8988T (cell line): ENCODE measurements at regions not wholly inside any gene's neighbourhood (a gene's known extent, or its start where the extent isn't known, plus 50 kb on each side); places are given as distances from the start of the nearest gene placed in this dataset.
"Not testable (repeated sequence)": the region's sequence is repeated elsewhere in the genome, so short reads cannot be mapped to it uniquely, and the experiment has no call there.

Experiments
- DNase-seq: peaks from one replicate; pipeline ENCODE4 v3.0.0; 2011

DNA sequence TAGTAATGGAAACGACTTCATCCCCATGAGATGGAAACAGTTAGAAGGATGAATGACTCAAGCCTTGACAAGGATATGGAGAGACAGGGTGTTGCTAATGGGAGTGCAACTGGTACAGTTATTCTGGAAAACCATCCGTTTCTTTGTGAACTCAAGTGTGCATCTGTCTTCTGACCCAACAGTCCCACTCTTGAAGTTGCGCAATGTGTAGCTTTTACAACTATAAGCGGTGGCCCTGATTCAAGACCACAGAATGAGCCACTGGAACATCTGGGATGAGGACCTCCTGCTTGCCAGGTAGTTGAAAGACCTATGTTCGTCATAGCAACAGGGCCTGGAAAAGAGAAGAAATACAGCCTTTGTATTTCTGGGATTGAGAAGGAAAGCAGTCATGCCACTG is 115.8 kb upstream of the GMDS start:
- no peak for DNase-seq

DNA sequence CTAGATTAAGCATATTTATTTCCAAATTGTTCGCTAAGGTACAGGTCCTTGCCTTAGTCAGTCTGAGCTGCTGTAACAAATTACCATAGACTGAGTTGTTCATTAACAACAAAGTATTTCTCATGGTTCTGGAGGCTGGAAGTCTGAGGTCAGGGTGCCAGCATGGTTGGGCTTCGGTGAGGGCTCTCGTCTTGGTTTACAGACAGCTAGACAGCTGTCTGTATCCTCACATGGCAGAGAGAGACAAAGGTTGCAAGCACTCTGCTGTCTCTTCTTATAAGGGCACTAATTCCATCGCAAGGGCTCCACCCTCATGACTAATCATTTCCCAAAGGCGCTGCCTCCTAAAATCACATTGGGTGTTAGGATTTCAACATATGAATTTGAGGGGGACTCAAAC is 115.3 kb upstream of the GMDS start:
- no peak for DNase-seq

DNA sequence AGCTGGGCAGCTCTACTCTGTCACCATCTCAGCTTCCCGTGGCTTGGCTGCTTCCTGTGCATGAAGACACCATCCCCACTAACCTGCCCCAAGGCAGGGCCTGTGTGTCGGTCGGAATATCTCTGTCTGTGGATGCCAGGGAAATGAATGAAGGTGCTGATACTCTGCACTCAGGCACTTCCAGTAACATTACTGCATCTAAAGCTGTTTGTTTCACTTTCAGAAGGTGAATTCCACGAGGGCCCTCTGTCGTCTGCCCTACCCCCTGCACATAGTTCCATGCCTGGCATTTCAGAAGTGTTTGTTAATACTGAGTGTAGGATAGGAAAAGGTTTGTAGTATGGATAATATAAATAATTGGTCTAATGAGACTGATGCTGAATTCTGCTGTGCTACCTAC is 114.7 kb upstream of the GMDS start:
- DNase-seq: no peak

GRCh38 chr6:2355150-2355549 is 109.7 kb upstream of the GMDS start:
- no peak for DNase-seq

- no peak for DNase-seq
Observed at GRCh38 chr6:2354138-2354491, 108.7 kb upstream of the GMDS start.

DNA sequence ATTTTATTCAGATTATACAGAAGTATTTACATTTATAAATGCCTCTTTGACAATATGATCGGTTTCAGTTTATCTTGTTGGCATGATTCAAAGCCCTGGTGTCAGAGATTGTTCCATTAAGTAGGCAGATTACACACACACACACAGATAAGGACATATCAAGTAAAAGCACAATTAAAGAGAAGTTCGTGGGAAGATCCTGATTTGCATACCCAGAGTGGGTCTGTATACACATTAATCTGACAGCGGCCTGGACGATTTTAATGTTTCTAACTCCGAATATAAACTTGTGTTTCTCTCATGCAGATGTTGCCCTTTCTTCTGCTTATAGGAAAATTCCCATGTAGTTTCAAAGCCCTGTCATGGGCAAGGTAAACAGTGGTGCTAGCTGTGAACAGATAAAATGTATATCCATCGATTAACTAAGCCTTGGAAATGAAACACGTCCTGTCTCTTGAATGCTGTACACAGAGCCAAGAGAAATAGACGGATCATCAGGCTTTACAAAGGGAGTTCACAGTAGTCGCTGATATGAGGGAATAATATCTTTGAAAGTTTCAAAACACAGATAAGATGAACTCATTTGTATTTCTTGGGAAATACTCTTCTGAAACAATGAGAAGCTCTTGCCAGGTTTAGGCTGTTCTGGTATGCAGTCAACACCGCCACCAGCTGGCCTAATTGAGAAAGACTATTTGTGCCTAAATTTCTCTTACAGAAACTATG is 108.2 kb upstream of the GMDS start:
- DNase-seq: peak; percentile 19

DNA sequence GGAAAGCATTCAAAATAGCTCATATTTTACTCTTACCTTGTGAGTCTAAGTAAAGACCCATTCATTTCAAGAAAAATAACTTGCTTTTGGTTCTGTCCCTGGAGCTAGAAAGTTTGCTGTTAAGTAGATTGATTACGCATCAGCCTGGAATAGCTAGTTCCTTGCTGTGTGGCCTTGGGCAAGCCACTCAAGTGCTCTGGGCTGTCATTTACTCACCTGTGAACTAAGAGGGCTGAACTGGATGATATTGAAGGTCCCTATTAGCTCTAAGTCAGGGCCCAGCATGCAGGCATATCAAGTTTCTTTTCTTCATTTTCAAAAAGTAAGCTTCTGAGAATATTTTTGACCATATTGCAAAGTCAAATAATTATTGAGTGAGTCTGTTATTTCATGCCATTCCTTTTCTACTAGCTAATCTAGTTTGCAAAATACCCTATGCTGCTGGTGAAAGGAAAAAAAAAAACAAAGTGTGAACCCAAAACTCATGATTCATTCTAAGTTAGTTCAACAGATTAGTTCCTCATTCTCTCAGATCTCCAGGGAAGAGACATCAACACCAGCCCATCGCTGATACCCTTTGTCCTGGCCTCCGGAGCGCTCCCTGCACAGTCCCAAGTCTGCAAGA is 106.5 kb upstream of the GMDS start:
- DNase-seq: no peak

- DNase-seq: no peak
Observed at GRCh38 chr6:2351090-2351489, 105.7 kb upstream of the GMDS start.

GRCh38 chr6:2346078-2346477 is 100.7 kb upstream of the GMDS start:
- no peak for DNase-seq

- DNase-seq: no peak
Observed at GRCh38 chr6:2344319-2344905, 99.0 kb upstream of the GMDS start.

DNA sequence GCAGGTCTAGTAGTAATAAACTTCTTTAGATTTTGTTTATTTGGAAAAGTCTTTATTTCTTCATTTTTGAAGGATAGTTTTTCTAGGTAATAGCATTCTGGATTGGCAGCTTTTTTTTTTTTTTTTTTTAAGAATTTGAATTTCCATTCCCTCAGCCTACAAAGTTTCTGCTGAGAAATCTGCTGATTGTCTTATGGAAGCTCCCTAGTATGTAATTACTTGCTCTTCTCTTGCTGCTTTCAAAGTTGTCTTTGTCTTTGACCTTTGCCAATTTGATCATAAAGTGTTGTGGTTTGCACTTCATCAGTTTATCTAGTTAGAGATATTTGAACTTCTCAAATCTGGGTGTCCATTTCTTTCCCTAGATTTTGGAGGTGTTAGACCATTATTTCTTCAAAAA is 82.2 kb upstream of the GMDS start:
- DNase-seq: no peak

GRCh38 chr6:2324166-2324953 is 79.0 kb upstream of the GMDS start:
- DNase-seq: no peak

DNA sequence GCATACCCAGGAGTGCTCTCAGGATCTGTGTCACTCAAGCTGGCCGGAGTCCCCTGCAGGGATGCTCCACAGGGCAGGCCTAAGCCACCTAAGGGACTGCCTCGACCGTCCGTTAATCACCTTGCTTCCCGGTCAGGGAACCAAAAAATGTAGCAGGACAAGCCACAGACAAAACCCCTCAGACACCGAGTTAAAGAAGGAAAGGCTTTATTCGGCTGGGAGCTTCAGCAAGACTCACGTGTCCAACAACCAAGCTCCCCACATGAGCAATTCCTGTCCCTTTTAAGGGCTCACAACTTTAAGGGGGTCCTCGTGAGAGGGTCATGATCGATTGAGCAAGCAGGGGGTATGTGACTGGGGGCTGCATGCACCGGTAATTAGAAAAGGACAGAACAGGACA is 72.1 kb upstream of the GMDS start:
- DNase-seq: not testable (repeated sequence)

- no peak for DNase-seq
Observed at GRCh38 chr6:2314641-2315040, 69.2 kb upstream of the GMDS start.

GRCh38 chr6:2310042-2310441 is 64.6 kb upstream of the GMDS start:
- DNase-seq: no peak

- no peak for DNase-seq
Observed at GRCh38 chr6:2309122-2309521, 63.7 kb upstream of the GMDS start.

DNA sequence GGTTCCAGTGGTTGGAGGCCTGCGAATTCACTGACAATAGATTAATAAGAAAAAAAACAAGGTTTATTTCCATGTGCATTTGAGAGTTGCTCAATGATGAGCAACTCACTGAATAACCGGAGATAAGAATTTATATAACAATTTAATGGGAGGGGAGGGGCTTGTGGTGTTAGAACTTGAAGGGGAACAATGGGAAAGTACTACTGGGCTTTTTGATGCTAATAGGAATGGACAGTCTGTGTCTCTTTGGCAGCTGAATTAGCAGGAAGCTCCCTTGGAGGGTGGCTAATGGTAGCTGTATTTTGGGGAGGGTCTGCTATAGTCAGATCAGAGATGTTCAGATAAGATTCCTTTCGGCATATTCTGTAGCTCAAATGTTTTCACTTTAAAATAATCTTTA is 62.4 kb upstream of the GMDS start:
- DNase-seq: no peak

- DNase-seq: no peak
Observed at GRCh38 chr6:2305951-2306350, 60.5 kb upstream of the GMDS start.

DNA sequence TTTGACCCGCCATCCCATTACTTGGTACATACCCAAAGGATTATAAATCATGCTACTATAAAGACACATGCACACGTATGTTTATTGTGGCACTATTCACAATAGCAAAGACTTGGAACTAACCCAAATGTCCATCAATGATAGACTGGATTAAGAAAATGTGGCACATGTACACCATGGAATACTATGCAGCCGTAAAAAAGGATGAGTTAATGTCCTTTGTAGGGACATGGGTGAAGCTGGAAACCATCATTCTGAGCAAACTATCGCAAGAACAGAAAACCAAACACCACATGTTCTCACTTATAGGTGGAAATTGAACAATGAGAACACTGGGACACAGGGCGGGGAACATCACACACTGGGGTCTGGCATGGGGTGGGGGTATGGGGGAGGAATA is 57.1 kb upstream of the GMDS start:
- DNase-seq: not testable (repeated sequence)

DNA sequence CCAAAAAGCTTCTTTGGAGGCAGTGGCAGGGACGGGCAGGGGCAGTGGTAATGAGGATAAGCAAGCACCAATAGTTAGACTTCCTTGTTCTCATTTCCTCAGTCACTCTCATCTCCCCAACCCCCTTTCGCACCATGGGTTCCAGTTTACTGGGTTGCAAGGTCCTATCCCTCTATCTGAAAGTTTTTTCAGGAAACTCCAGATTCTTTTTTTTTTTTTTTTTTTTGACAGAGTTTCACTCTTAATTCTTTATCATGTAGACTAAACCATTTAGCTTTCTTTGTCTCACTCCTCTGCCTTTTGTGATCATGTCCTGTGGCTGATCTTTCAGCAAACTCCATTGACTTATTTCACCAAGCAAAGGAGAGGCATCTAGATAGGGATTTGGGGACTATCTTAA is 51.4 kb upstream of the GMDS start:
- no peak for DNase-seq
